ENCODE measurements at regions not wholly inside any gene's neighbourhood (a gene's known extent, or its start where the extent isn't known, plus 50 kb on each side); places are given as distances from the start of the nearest gene placed in this dataset.

GRCh38 chr4:117495802-117496201 is 410.4 kb upstream of the TRAM1L1 start:
- TF ChIP-seq FOSL2 (IDR thresholded peaks at IDR 0.05) (no peak), FOSL2 (CRISPR knock-in tag; IDR thresholded peaks at IDR 0.05) (no peak), POLR2A (IDR thresholded peaks at IDR 0.05; ENCODE audit: low read length) (no peak), MYC (IDR thresholded peaks at IDR 0.05; ENCODE audit: borderline replicate concordance, low read length) (no peak), ZFP36 (IDR thresholded peaks at IDR 0.05; ENCODE audit: borderline replicate concordance, partially characterized antibody) (no peak)

Data from A549 (cell line).